Transverse colon (tissue), 4 donors: ENCODE measurements at regions not wholly inside any gene's neighbourhood (a gene's known extent, or its start where the extent isn't known, plus 50 kb on each side); places are given as distances from the start of the nearest gene placed in this dataset.

Experiments
- DNase-seq: peaks from one replicate; pipeline ENCODE4 v3.0.0-alpha.2; 2019
- H3K27ac ChIP-seq, 4 donors: fragments of 200-600 bp; sonication (generic); 2 replicates each; pipeline ENCODE4 v1.5.1; 2016 to 2018; ENCODE audit warnings: inconsistent platforms in 4 of 4
- H3K27me3 ChIP-seq: fragments of 200-600 bp; sonication (generic); 2 replicates; pipeline ENCODE4 v1.5.1; 2017; ENCODE audit warnings: inconsistent platforms
- H3K36me3 ChIP-seq, 4 donors: fragments of 200-600 bp; sonication (generic); 2 replicates each; pipeline ENCODE4 v1.5.1; 2017 to 2019; ENCODE audit warnings: inconsistent platforms in 4 of 4
- H3K4me1 ChIP-seq, 4 donors: fragments of 200-600 bp; sonication (generic); 2 replicates each; pipeline ENCODE4 v1.5.1; 2017 to 2020; ENCODE audit warnings: inconsistent platforms in 4 of 4
- H3K4me3 ChIP-seq, 4 donors: fragments of 200-600 bp; sonication (generic); 1 replicate in 1 of 4; 2 replicates in 3 of 4; pipeline versions ENCODE4 v1.5.1 to v1.6.1; 2017 to 2019; ENCODE audit warnings: inconsistent platforms in 4 of 4
- H3K9me3 ChIP-seq, 2 donors: fragments of 200-600 bp; sonication (generic); 2 replicates each; pipeline ENCODE4 v1.5.1; 2017 to 2019; ENCODE audit warnings: inconsistent platforms in 2 of 2
- EP300 ChIP-seq: sonication (generic); formaldehyde crosslinking; IDR thresholded peaks from one replicate; pipeline ENCODE4 v1.6.1; 2017; ENCODE audit warnings: antibody characterized with exemption, low read depth
- POLR2A ChIP-seq: fragments of 450-650 bp; IDR thresholded peaks from one replicate; pipeline ENCODE4 v1.6.1; 2016; ENCODE audit warnings: antibody characterized with exemption, mild to moderate bottlenecking, moderate library complexity
- POLR2AphosphoS5 ChIP-seq, 3 donors: sonication (generic); formaldehyde crosslinking; IDR thresholded peaks; one replicate each; pipeline ENCODE4 v1.6.1; 2016; ENCODE audit warnings: antibody characterized with exemption in 3 of 3
- WGBS, 2 donors: methylation state at CpG; one replicate each; pipeline ENCODE4 v1.1.5; 2018; ENCODE audit warnings: low coverage in 1 of 2; 5-methylcytosine and 5-hydroxymethylcytosine counted together
- in situ Hi-C, 4 donors: fragments of 200-750 bp; cut with MboI; loops; one replicate each; pipeline versions ENCODE4 v1.15.0 to v1.15.1; 2017; ENCODE audit warnings: low sequenced_read_pairs in 3 of 4, low pct_ligation_motif_present in 1 of 4, low pct_unique_long_range_greater_than_20kb in 1 of 4
- intact Hi-C: fragments of 100-400 bp; cut with DNase I; formaldehyde crosslinking; loops from one replicate; pipeline ENCODE4 v1.15.1; 2023; ENCODE audit warnings: low total_unique reads
- TF ChIP-seq, protein P1 (sequence below), 5 experiments: fragments of 200-600 bp in 3 of 5; fragments of 450-650 bp in 2 of 5; sonication (generic) in 3 of 5; IDR thresholded peaks; 1 replicate in 2 of 5; 2 replicates in 3 of 5; pipeline ENCODE4 v1.5.1; 2016 to 2017; ENCODE audit warnings: antibody characterized with exemption in 5 of 5, inconsistent platforms in 3 of 5, mild to moderate bottlenecking in 2 of 5, moderate library complexity in 1 of 5

- H3K27me3 ChIP-seq = peaks cover 11% of the 10 kb centered on the region
- TF ChIP-seq POLR2A (no peak), POLR2AphosphoS5 (IDR thresholded peaks at IDR 0.05) (no peak), EP300 (no peak)
- TF ChIP-seq, protein P1, sequence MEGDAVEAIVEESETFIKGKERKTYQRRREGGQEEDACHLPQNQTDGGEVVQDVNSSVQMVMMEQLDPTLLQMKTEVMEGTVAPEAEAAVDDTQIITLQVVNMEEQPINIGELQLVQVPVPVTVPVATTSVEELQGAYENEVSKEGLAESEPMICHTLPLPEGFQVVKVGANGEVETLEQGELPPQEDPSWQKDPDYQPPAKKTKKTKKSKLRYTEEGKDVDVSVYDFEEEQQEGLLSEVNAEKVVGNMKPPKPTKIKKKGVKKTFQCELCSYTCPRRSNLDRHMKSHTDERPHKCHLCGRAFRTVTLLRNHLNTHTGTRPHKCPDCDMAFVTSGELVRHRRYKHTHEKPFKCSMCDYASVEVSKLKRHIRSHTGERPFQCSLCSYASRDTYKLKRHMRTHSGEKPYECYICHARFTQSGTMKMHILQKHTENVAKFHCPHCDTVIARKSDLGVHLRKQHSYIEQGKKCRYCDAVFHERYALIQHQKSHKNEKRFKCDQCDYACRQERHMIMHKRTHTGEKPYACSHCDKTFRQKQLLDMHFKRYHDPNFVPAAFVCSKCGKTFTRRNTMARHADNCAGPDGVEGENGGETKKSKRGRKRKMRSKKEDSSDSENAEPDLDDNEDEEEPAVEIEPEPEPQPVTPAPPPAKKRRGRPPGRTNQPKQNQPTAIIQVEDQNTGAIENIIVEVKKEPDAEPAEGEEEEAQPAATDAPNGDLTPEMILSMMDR (IDR thresholded peaks at IDR 0.05) = no peak
- WGBS, 2 donors = 75 to 83% methylated on average over 1 to 9 of the region's 9 CpGs
- intact Hi-C loops (no loop called here), in situ Hi-C loops (no loop called here)
- no peak overlapping the region for H3K4me3 ChIP-seq
- peaks cover 8 to 20% (median 9%) of the 10 kb centered on the region in 4 donors for H3K4me1 ChIP-seq
- no peak for DNase-seq
- H3K9me3 ChIP-seq = no peaks in the 10 kb centered on the region
- no peaks in the 10 kb centered on the region for H3K36me3 ChIP-seq
- no peak overlapping the region for H3K27ac ChIP-seq
Measured at GRCh38 chr6:170021579-170021978, 269.3 kb downstream of the DLL1 start.

DNA sequence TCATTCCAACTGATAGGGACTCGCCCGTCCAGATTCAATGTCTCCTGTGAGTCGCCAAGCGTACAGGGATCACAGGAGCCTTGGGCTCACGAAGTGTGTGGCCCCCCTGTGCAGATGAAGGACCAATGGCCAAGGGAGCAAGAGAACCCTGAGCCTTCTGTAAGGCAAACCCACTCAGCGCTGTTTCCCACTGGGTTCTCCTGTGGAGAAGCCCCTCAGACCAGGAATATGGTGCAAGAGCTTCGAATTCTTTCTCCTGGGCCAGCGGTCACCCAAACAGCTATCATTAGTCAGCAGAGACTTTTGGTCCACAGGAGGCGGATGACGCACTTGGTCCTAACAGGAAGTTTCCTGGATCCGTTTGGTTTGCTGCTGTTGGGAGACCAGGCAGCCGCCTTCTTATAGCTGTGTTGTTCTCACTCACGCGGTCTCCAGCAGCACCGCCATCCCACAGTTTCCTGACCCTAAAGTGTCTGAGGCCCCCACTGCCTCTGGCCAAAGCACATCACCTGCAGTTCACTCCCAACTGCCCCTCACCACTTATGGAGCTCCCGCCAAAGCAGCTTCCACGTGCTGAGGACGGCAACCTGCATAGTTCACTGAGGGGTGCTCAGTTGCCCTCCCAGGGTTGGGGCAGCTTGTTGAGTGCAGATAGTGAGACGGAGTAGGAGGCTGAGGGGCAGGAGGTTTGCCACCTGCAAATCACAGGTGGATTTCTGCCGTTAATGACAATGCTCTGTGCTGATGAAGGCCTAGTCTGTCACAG is 268.6 kb downstream of the ERMARD start:
- in situ Hi-C loops = no loop called here
- no peak for TF ChIP-seq POLR2A
- no peak for TF ChIP-seq POLR2AphosphoS5 (IDR thresholded peaks at IDR 0.05)
- TF ChIP-seq EP300 = no peak
- TF ChIP-seq, protein P1 (IDR thresholded peaks at IDR 0.05) = no peak
- Histone ChIP-seq H3K4me3 (no peak overlapping the region), H3K27me3 (peaks cover 12% of the 10 kb centered on the region), H3K4me1 (peaks cover 0 to 4% (median under 1%) of the 10 kb centered on the region in 4 donors), H3K27ac (peak overlapping the region in 1 of 4 donors; percentile 37), H3K36me3 (no peaks in the 10 kb centered on the region), H3K9me3 (no peaks in the 10 kb centered on the region)
- intact Hi-C loops = no loop called here
- DNase-seq = no peak
- 91 to 100% methylated on average over 2 to 20 of the region's 20 CpGs for WGBS, 2 donors

GRCh38 chr6:170018936-170019817 is 267.8 kb downstream of the ERMARD start:
- peak overlapping the region in 1 of 4 donors; percentile 37 for H3K27ac ChIP-seq
- H3K4me3 ChIP-seq = no peak overlapping the region
- TF ChIP-seq POLR2AphosphoS5 (IDR thresholded peaks at IDR 0.05) = no peak
- TF ChIP-seq, protein P1 (IDR thresholded peaks at IDR 0.05) = no peak
- TF ChIP-seq POLR2A = no peak
- TF ChIP-seq EP300 = no peak
- in situ Hi-C loops (no loop called here), intact Hi-C loops (no loop called here)
- no peaks in the 10 kb centered on the region for H3K9me3 ChIP-seq
- WGBS, 2 donors = 55 to 74% methylated on average over 2 to 17 of the region's 19 CpGs
- no peaks in the 10 kb centered on the region for H3K36me3 ChIP-seq
- peaks cover 20% of the 10 kb centered on the region for H3K27me3 ChIP-seq
- H3K4me1 ChIP-seq = no peaks in the 10 kb centered on the region
- DNase-seq = no peak

DNA sequence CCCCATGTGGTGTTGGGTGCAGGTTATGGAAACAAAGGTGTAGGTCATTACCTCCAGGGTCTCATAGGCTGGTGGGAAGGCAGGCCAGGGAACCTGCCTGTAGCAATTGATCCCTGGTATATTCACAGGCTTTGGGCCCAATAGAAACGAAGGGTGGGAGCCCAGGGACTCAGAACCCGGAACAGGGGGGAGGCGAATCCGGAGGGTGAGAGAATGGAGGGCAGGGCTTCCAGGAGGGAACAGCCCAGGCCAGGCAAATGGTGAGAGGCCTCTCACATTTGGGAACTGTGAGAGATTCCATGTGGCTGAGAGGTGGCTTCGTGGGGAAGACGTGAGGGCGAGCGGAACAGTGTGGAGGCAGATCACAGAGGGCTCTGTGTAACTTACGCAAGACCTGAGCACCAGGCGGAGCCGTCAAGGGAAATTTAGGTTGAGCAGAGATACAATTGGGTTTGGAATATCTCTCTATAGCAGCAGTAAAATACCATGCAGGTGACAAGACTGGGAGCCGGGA is 267.1 kb downstream of the ERMARD start:
- Histone ChIP-seq H3K9me3 (no peaks in the 10 kb centered on the region), H3K36me3 (no peaks in the 10 kb centered on the region), H3K27me3 (peaks cover 20% of the 10 kb centered on the region), H3K4me3 (no peak overlapping the region), H3K4me1 (no peaks in the 10 kb centered on the region), H3K27ac (peak overlapping the region in 1 of 4 donors; percentile 37)
- TF ChIP-seq POLR2AphosphoS5 (IDR thresholded peaks at IDR 0.05) (no peak), EP300 (no peak), POLR2A (no peak)
- in situ Hi-C loops (no loop called here), intact Hi-C loops (no loop called here)
- 86 to 98% methylated on average over 8 to 12 of the region's 12 CpGs for WGBS, 2 donors
- no peak for DNase-seq
